ENCODE measurements at regions not wholly inside any gene's neighbourhood (a gene's known extent, or its start where the extent isn't known, plus 50 kb on each side); places are given as distances from the start of the nearest gene placed in this dataset.
"Not testable (repeated sequence)": the region's sequence is repeated elsewhere in the genome, so short reads cannot be mapped to it uniquely, and the experiment has no call there.

GRCh38 chr5:157942595-157942994 is 83.7 kb upstream of the CLINT1 start:
- H3K9me2 ChIP-seq (replicated peaks; ENCODE audit: insufficient read depth, low read length), result no peaks in the 10 kb centered on the region
- H3K4me1 ChIP-seq (ENCODE audit: low read length), result no peaks in the 10 kb centered on the region
- no peak overlapping the region for H2AFZ ChIP-seq (ENCODE audit: low read length)
- no peak for TF ChIP-seq CTCF (IDR thresholded peaks at IDR 0.05; ENCODE audit: low read length)
- H3K4me3 ChIP-seq (ENCODE audit: low read length), result no peak overlapping the region
- H3K36me3 ChIP-seq (replicated peaks; ENCODE audit: insufficient read depth, low read length), result no peaks in the 10 kb centered on the region
- H3K9me3 ChIP-seq (replicated peaks; ENCODE audit: insufficient read depth, low read length), result no peaks in the 10 kb centered on the region
- no peak overlapping the region for H3K4me2 ChIP-seq (ENCODE audit: low read depth, low read length)
- H4K20me1 ChIP-seq (ENCODE audit: insufficient read depth, low read length), result no peaks in the 10 kb centered on the region
- H3F3A ChIP-seq (ENCODE audit: insufficient read depth, low read length), result no peaks in the 10 kb centered on the region
- no peak for DNase-seq
- H3K27ac ChIP-seq (ENCODE audit: low read length), result no peak overlapping the region
- no peaks in the 10 kb centered on the region for H3K79me2 ChIP-seq (ENCODE audit: low read length)
- H3K9ac ChIP-seq (ENCODE audit: low read length), result no peak overlapping the region
- H3K27me3 ChIP-seq (replicated peaks; ENCODE audit: insufficient read depth, low read length), result no peaks in the 10 kb centered on the region

- Histone ChIP-seq H3K9me3 (replicated peaks; ENCODE audit: insufficient read depth, low read length) (no peaks in the 10 kb centered on the region), H3F3A (ENCODE audit: insufficient read depth, low read length) (no peaks in the 10 kb centered on the region), H3K9ac (ENCODE audit: low read length) (no peak overlapping the region), H3K4me3 (ENCODE audit: low read length) (no peak overlapping the region), H3K9me2 (replicated peaks; ENCODE audit: insufficient read depth, low read length) (no peaks in the 10 kb centered on the region), H3K4me2 (ENCODE audit: low read depth, low read length) (no peak overlapping the region), H3K4me1 (ENCODE audit: low read length) (no peaks in the 10 kb centered on the region), H2AFZ (ENCODE audit: low read length) (no peak overlapping the region), H3K79me2 (ENCODE audit: low read length) (no peaks in the 10 kb centered on the region), H4K20me1 (ENCODE audit: insufficient read depth, low read length) (no peaks in the 10 kb centered on the region), H3K27me3 (replicated peaks; ENCODE audit: insufficient read depth, low read length) (no peaks in the 10 kb centered on the region), H3K27ac (ENCODE audit: low read length) (no peak overlapping the region), H3K36me3 (replicated peaks; ENCODE audit: insufficient read depth, low read length) (no peaks in the 10 kb centered on the region)
- TF ChIP-seq EZH2phosphoT487 (IDR thresholded peaks at IDR 0.05; ENCODE audit: low read length) (no peak), EZH2 (optimal IDR thresholded peaks at IDR 0.05; ENCODE audit: low read depth, low read length) (no peak), CTCF (IDR thresholded peaks at IDR 0.05; ENCODE audit: low read length) (no peak)
- no peak for DNase-seq
Observed at GRCh38 chr5:157941616-157942015, 82.7 kb upstream of the CLINT1 start.

- not testable (repeated sequence) for H3K9me3 ChIP-seq (replicated peaks; ENCODE audit: insufficient read depth, low read length); H3K4me2 ChIP-seq (ENCODE audit: low read depth, low read length); H3K9me2 ChIP-seq (replicated peaks; ENCODE audit: insufficient read depth, low read length); H4K20me1 ChIP-seq (ENCODE audit: insufficient read depth, low read length); H2AFZ ChIP-seq (ENCODE audit: low read length); H3K36me3 ChIP-seq (replicated peaks; ENCODE audit: insufficient read depth, low read length); H3K27me3 ChIP-seq (replicated peaks; ENCODE audit: insufficient read depth, low read length); H3F3A ChIP-seq (ENCODE audit: insufficient read depth, low read length); H3K4me1 ChIP-seq (ENCODE audit: low read length); H3K4me3 ChIP-seq (ENCODE audit: low read length); H3K27ac ChIP-seq (ENCODE audit: low read length); DNase-seq; H3K79me2 ChIP-seq (ENCODE audit: low read length); H3K9ac ChIP-seq (ENCODE audit: low read length)
Observed at GRCh38 chr5:157938101-157938500, 79.2 kb upstream of the CLINT1 start.

GRCh38 chr5:157936776-157937501 is 78.0 kb upstream of the CLINT1 start:
- H3K4me1 ChIP-seq (ENCODE audit: low read length); H4K20me1 ChIP-seq (ENCODE audit: insufficient read depth, low read length); H2AFZ ChIP-seq (ENCODE audit: low read length); H3K4me2 ChIP-seq (ENCODE audit: low read depth, low read length); H3K79me2 ChIP-seq (ENCODE audit: low read length); H3K36me3 ChIP-seq (replicated peaks; ENCODE audit: insufficient read depth, low read length); H3K4me3 ChIP-seq (ENCODE audit: low read length); H3K27me3 ChIP-seq (replicated peaks; ENCODE audit: insufficient read depth, low read length); H3K9me2 ChIP-seq (replicated peaks; ENCODE audit: insufficient read depth, low read length); H3F3A ChIP-seq (ENCODE audit: insufficient read depth, low read length); DNase-seq; H3K9ac ChIP-seq (ENCODE audit: low read length); H3K9me3 ChIP-seq (replicated peaks; ENCODE audit: insufficient read depth, low read length); H3K27ac ChIP-seq (ENCODE audit: low read length): not testable (repeated sequence)

Measured in MM.1S (cell line).